Tibial nerve (tissue), 4 donors: ENCODE measurements at regions not wholly inside any gene's neighbourhood (a gene's known extent, or its start where the extent isn't known, plus 50 kb on each side); places are given as distances from the start of the nearest gene placed in this dataset.

Experiments used
- DNase-seq, 2 donors: peaks; one replicate each; pipeline ENCODE4 v3.0.0-alpha.2; 2019; ENCODE audit warnings: low spot score in 2 of 2
- H3K27ac ChIP-seq, 4 donors: fragments of 200-600 bp; sonication (generic) in 3 of 4; one replicate each; pipeline ENCODE4 v1.5.1; 2017 to 2019; ENCODE audit warnings: mild to moderate bottlenecking in 1 of 4
- H3K27me3 ChIP-seq, 2 donors: fragments of 200-600 bp; sonication (generic) in 1 of 2; one replicate each; pipeline versions ENCODE4 v1.5.1 to v1.6.0; 2017 to 2019
- H3K36me3 ChIP-seq, 3 donors: fragments of 200-600 bp; sonication (generic); one replicate each; pipeline ENCODE4 v1.5.1; 2018 to 2019
- H3K4me1 ChIP-seq, 4 donors: fragments of 200-600 bp; sonication (generic) in 3 of 4; one replicate each; pipeline ENCODE4 v1.5.1; 2017 to 2019
- H3K4me3 ChIP-seq, 4 donors: fragments of 200-600 bp; sonication (generic) in 3 of 4; one replicate each; pipeline ENCODE4 v1.5.1; 2017 to 2019; ENCODE audit warnings: mild to moderate bottlenecking in 1 of 4, moderate library complexity in 1 of 4
- H3K9me3 ChIP-seq, 4 donors: fragments of 200-600 bp; sonication (generic) in 3 of 4; one replicate each; pipeline ENCODE4 v1.5.1; 2017 to 2019
- EP300 ChIP-seq, 2 donors: sonication (generic); formaldehyde crosslinking; IDR thresholded peaks; one replicate each; pipeline ENCODE4 v1.6.1; 2017; ENCODE audit warnings: antibody characterized with exemption in 2 of 2, mild to moderate bottlenecking in 1 of 2
- POLR2A ChIP-seq, 2 donors: fragments of 450-650 bp; IDR thresholded peaks; one replicate each; pipeline ENCODE4 v1.6.1; 2017; ENCODE audit warnings: antibody characterized with exemption in 2 of 2, mild to moderate bottlenecking in 2 of 2, moderate library complexity in 2 of 2
- WGBS, 2 donors: methylation state at CpG; one replicate each; pipeline ENCODE4 v1.1.5; 2018; 5-methylcytosine and 5-hydroxymethylcytosine counted together
- TF ChIP-seq, protein P1 (sequence below), 5 experiments: fragments of 200-600 bp in 3 of 5; fragments of 450-650 bp in 2 of 5; sonication (generic) in 3 of 5; IDR thresholded peaks; one replicate each; pipeline ENCODE4 v1.5.1; 2016 to 2019; ENCODE audit warnings: antibody characterized with exemption in 5 of 5, mild to moderate bottlenecking in 3 of 5, moderate library complexity in 2 of 5

DNA sequence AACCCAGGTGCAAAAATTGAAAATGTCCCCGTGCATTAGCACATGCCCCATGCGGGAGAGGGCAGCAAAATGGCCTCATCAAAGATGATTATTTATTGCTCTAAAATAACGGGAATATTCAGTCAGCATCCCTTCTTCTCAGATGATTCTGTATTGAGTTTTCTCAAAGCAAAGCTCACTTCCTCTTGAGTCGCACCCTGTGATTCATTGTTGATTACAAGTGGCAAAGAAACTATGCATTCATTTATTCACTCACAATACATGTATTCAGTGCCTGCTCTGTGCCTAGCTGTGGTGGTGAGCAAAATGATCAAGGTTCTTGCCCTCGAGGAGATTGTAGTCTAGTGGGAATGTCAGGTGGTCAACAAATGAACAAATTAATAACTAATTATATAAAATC is 226.0 kb upstream of the KAZN start:
- Histone ChIP-seq H3K9me3 (no peaks in the 10 kb centered on the region), H3K4me3 (no peak overlapping the region), H3K36me3 (no peaks in the 10 kb centered on the region), H3K4me1 (no peaks in the 10 kb centered on the region), H3K27me3 (no peaks in the 10 kb centered on the region), H3K27ac (no peak overlapping the region)
- no peak for DNase-seq
- WGBS, 2 donors = 70 to 84% methylated on average over 5 of the region's 5 CpGs
- TF ChIP-seq, protein P1, sequence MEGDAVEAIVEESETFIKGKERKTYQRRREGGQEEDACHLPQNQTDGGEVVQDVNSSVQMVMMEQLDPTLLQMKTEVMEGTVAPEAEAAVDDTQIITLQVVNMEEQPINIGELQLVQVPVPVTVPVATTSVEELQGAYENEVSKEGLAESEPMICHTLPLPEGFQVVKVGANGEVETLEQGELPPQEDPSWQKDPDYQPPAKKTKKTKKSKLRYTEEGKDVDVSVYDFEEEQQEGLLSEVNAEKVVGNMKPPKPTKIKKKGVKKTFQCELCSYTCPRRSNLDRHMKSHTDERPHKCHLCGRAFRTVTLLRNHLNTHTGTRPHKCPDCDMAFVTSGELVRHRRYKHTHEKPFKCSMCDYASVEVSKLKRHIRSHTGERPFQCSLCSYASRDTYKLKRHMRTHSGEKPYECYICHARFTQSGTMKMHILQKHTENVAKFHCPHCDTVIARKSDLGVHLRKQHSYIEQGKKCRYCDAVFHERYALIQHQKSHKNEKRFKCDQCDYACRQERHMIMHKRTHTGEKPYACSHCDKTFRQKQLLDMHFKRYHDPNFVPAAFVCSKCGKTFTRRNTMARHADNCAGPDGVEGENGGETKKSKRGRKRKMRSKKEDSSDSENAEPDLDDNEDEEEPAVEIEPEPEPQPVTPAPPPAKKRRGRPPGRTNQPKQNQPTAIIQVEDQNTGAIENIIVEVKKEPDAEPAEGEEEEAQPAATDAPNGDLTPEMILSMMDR (IDR thresholded peaks at IDR 0.05) = no peak
- TF ChIP-seq POLR2A (IDR thresholded peaks at IDR 0.05) = no peak
- TF ChIP-seq EP300 (IDR thresholded peaks at IDR 0.05) = no peak

- Histone ChIP-seq H3K36me3 (no peaks in the 10 kb centered on the region), H3K9me3 (no peaks in the 10 kb centered on the region), H3K4me1 (no peaks in the 10 kb centered on the region), H3K27ac (no peak overlapping the region), H3K4me3 (no peak overlapping the region), H3K27me3 (no peaks in the 10 kb centered on the region)
- 77 to 86% methylated on average over 2 of the region's 2 CpGs for WGBS, 2 donors
- TF ChIP-seq POLR2A (IDR thresholded peaks at IDR 0.05) (no peak), EP300 (IDR thresholded peaks at IDR 0.05) (no peak)
- TF ChIP-seq, protein P1 (IDR thresholded peaks at IDR 0.05) = no peak
- DNase-seq = no peak
These were observed 225.3 kb upstream of the KAZN start for GRCh38 chr1:14373081-14373758.

- H3K9me3 ChIP-seq = peaks cover 0 to 18% (median 1%) of the 10 kb centered on the region in 4 donors
- no peak for DNase-seq
- H3K27me3 ChIP-seq = no peaks in the 10 kb centered on the region
- TF ChIP-seq, protein P1 (IDR thresholded peaks at IDR 0.05) = no peak
- no peak for TF ChIP-seq EP300 (IDR thresholded peaks at IDR 0.05)
- no peak for TF ChIP-seq POLR2A (IDR thresholded peaks at IDR 0.05)
- no peak overlapping the region for H3K4me3 ChIP-seq
- WGBS, 2 donors = 88 to 96% methylated on average over 5 of the region's 5 CpGs
- H3K36me3 ChIP-seq = no peaks in the 10 kb centered on the region
- H3K27ac ChIP-seq = no peak overlapping the region
- no peaks in the 10 kb centered on the region for H3K4me1 ChIP-seq
These were observed 223.3 kb upstream of the KAZN start for GRCh38 chr1:14375226-14375625.

DNA sequence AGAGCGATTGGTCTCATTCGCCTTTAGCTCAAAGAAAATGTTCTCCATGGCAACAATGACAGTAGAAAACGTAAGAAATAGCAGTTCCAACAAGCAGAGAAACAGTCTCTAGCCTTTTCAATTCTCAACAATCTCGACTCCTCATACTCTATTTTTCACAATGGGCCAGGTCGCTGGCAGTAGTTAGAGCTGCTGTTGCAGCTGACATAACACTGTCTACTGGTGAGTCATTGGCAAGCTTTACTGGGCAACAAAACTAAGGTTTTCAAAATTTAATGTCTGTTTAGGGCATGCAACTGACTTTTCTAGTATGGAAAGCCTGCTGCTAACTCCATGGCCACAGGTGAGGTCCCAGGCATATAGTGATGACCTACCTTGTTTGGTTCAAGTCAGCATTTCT is 221.1 kb upstream of the KAZN start:
- no peak overlapping the region for H3K4me3 ChIP-seq
- 72 to 82% methylated on average over 5 of the region's 5 CpGs for WGBS, 2 donors
- H3K27ac ChIP-seq = no peak overlapping the region
- no peak for DNase-seq
- H3K9me3 ChIP-seq = peaks cover 0 to 35% (median 5%) of the 10 kb centered on the region in 4 donors
- H3K4me1 ChIP-seq = no peaks in the 10 kb centered on the region
- H3K27me3 ChIP-seq = no peaks in the 10 kb centered on the region
- TF ChIP-seq, protein P1 (IDR thresholded peaks at IDR 0.05) = no peak
- no peak for TF ChIP-seq POLR2A (IDR thresholded peaks at IDR 0.05)
- no peak for TF ChIP-seq EP300 (IDR thresholded peaks at IDR 0.05)
- no peaks in the 10 kb centered on the region for H3K36me3 ChIP-seq

DNA sequence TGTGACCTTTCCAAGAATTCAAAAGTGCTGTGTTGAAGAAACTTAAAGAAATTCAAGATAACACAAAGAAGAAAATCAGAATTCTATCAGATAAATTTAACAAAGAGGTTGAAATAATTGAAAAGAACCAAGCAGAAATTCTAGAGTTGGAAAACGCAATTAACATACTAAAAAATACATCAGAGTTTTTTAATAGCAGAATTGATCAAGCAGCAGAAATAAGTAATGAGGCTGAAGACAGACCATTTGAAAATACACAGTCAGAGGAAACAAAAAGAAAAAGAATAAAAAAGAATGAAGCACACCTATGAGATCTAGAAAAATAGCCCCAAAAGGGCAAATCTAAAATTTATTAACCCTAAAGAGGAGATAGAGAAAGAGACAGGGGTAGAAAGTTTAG is 218.1 kb upstream of the KAZN start:
- Histone ChIP-seq H3K9me3 (peaks cover 0 to 38% (median 5%) of the 10 kb centered on the region in 4 donors), H3K4me3 (no peak overlapping the region), H3K27me3 (no peaks in the 10 kb centered on the region), H3K36me3 (no peaks in the 10 kb centered on the region), H3K4me1 (no peaks in the 10 kb centered on the region), H3K27ac (no peak overlapping the region)
- 98 to 100% methylated on average over 1 of the region's 1 CpG for WGBS, 2 donors
- no peak for DNase-seq
- no peak for TF ChIP-seq POLR2A (IDR thresholded peaks at IDR 0.05)
- TF ChIP-seq, protein P1 (IDR thresholded peaks at IDR 0.05) = no peak
- no peak for TF ChIP-seq EP300 (IDR thresholded peaks at IDR 0.05)
